Activated naive CD4-positive, alpha-beta T cell treated with anti-CD3 and anti-CD28 coated beads, Interleukin-2, amount 50 U/mL, for 72 hours (primary cell): ENCODE measurements at regions not wholly inside any gene's neighbourhood (a gene's known extent, or its start where the extent isn't known, plus 50 kb on each side); places are given as distances from the start of the nearest gene placed in this dataset.

Experiments
- ATAC-seq, 2 donors: fragments of 150-1000 bp; cut with Tn5 transposase; 2 replicates each; pipeline ENCODE4 v1.10.0; 2021; ENCODE audit warnings: mild to moderate bottlenecking in 2 of 2, moderate library complexity in 2 of 2
- DNase-seq, 2 donors: peaks; one replicate each; pipeline ENCODE4 v3.0.0; 2021 to 2022; ENCODE audit warnings: low spot score in 2 of 2
- H3K27ac Mint-ChIP-seq, 2 donors: one replicate each; pipeline ENCODE4 v1.8.0; 2022; ENCODE audit warnings: mild to moderate bottlenecking in 2 of 2, mixed read lengths in 2 of 2
- H3K36me3 Mint-ChIP-seq, 2 donors: one replicate each; pipeline ENCODE4 v1.8.0; 2022; ENCODE audit warnings: mixed read lengths in 2 of 2
- H3K9me3 Mint-ChIP-seq, 2 donors: one replicate each; pipeline ENCODE4 v1.8.0; 2022; ENCODE audit warnings: mixed read lengths in 2 of 2

- no peak overlapping the region for H3K27ac Mint-ChIP-seq
- no peak for ATAC-seq
- no peaks in the 10 kb centered on the region for H3K9me3 Mint-ChIP-seq
Observed at GRCh38 chrX:6930307-6930849, 217.1 kb upstream of the STS start.

GRCh38 chrX:6924443-6925077 lies 223.0 kb upstream of the STS start:
- ATAC-seq (no peak), DNase-seq (no peak)
- Mint-ChIP-seq H3K27ac (no peak overlapping the region), H3K36me3 (no peaks in the 10 kb centered on the region), H3K9me3 (no peaks in the 10 kb centered on the region)

More at GRCh38 chrX:6930307-6930849, 217.1 kb upstream of the STS start:
- H3K36me3 Mint-ChIP-seq: no peaks in the 10 kb centered on the region
- no peak for DNase-seq

GRCh38 chrX:6917666-6918065 lies 229.8 kb upstream of the STS start:
- Mint-ChIP-seq H3K9me3 (no peaks in the 10 kb centered on the region), H3K36me3 (no peaks in the 10 kb centered on the region), H3K27ac (no peak overlapping the region)
- no peak for DNase-seq
- ATAC-seq: no peak

- H3K36me3 Mint-ChIP-seq: no peaks in the 10 kb centered on the region
- H3K27ac Mint-ChIP-seq: no peak overlapping the region
- DNase-seq: no peak
- H3K9me3 Mint-ChIP-seq: no peaks in the 10 kb centered on the region
- no peak for ATAC-seq
Observed at GRCh38 chrX:6910218-6910617, 237.3 kb upstream of the STS start.

- DNase-seq (no peak), ATAC-seq (no peak)
- H3K36me3 Mint-ChIP-seq: no peaks in the 10 kb centered on the region
- H3K27ac Mint-ChIP-seq: no peak overlapping the region
- H3K9me3 Mint-ChIP-seq: no peaks in the 10 kb centered on the region
Observed at GRCh38 chrX:6909396-6909795, 238.1 kb upstream of the STS start.

GRCh38 chrX:6906608-6907007 lies 240.9 kb upstream of the STS start:
- H3K36me3 Mint-ChIP-seq: no peaks in the 10 kb centered on the region
- H3K27ac Mint-ChIP-seq: no peak overlapping the region
- no peak for DNase-seq
- ATAC-seq: no peak
- no peaks in the 10 kb centered on the region for H3K9me3 Mint-ChIP-seq

- Mint-ChIP-seq H3K27ac (no peak overlapping the region), H3K9me3 (no peaks in the 10 kb centered on the region), H3K36me3 (no peaks in the 10 kb centered on the region)
- DNase-seq (no peak), ATAC-seq (no peak)
Observed at GRCh38 chrX:6904156-6904555, 243.4 kb upstream of the STS start.

GRCh38 chrX:6898371-6898770 lies 249.1 kb upstream of the STS start:
- H3K36me3 Mint-ChIP-seq: no peaks in the 10 kb centered on the region
- H3K9me3 Mint-ChIP-seq: no peaks in the 10 kb centered on the region
- ATAC-seq (no peak), DNase-seq (no peak)
- no peak overlapping the region for H3K27ac Mint-ChIP-seq

- peaks cover 0 to 14% of the 10 kb centered on the region in 2 donors for H3K36me3 Mint-ChIP-seq
- ATAC-seq (no peak), DNase-seq (no peak)
- peaks cover 5 to 7% of the 10 kb centered on the region in 2 donors for H3K9me3 Mint-ChIP-seq
- no peak overlapping the region for H3K27ac Mint-ChIP-seq
Observed at GRCh38 chrX:6891404-6891803, 256.1 kb upstream of the STS start.

GRCh38 chrX:6890544-6891261 lies 256.8 kb upstream of the STS start:
- Mint-ChIP-seq H3K36me3 (peaks cover 0 to 14% of the 10 kb centered on the region in 2 donors), H3K9me3 (peaks cover 5 to 7% of the 10 kb centered on the region in 2 donors), H3K27ac (no peak overlapping the region)
- DNase-seq: no peak
- ATAC-seq: no peak

GRCh38 chrX:6885909-6886308 lies 261.6 kb upstream of the STS start:
- ATAC-seq (no peak), DNase-seq (no peak)
- peaks cover 0 to 4% of the 10 kb centered on the region in 2 donors for H3K36me3 Mint-ChIP-seq
- H3K27ac Mint-ChIP-seq: no peak overlapping the region
- H3K9me3 Mint-ChIP-seq: no peaks in the 10 kb centered on the region

GRCh38 chrX:6885396-6885795 lies 262.1 kb upstream of the STS start:
- DNase-seq (no peak), ATAC-seq (no peak)
- no peaks in the 10 kb centered on the region for H3K9me3 Mint-ChIP-seq
- no peak overlapping the region for H3K27ac Mint-ChIP-seq
- H3K36me3 Mint-ChIP-seq: peaks cover 0 to 4% of the 10 kb centered on the region in 2 donors

- ATAC-seq: no peak
- Mint-ChIP-seq H3K27ac (no peak overlapping the region), H3K9me3 (peaks cover 0 to 3% of the 10 kb centered on the region in 2 donors), H3K36me3 (no peaks in the 10 kb centered on the region)
- DNase-seq: no peak
Observed at GRCh38 chrX:6861456-6861855, 286.1 kb upstream of the STS start.

GRCh38 chrX:6857749-6858148 lies 289.8 kb upstream of the STS start:
- H3K9me3 Mint-ChIP-seq: no peaks in the 10 kb centered on the region
- no peak overlapping the region for H3K27ac Mint-ChIP-seq
- ATAC-seq (no peak), DNase-seq (no peak)
- no peaks in the 10 kb centered on the region for H3K36me3 Mint-ChIP-seq

- no peak overlapping the region for H3K27ac Mint-ChIP-seq
- no peaks in the 10 kb centered on the region for H3K36me3 Mint-ChIP-seq
- ATAC-seq: no peak
- H3K9me3 Mint-ChIP-seq: no peaks in the 10 kb centered on the region
- DNase-seq: no peak
Observed at GRCh38 chrX:6856471-6856870, 291.0 kb upstream of the STS start.

GRCh38 chrX:6852869-6853268 lies 294.6 kb upstream of the STS start:
- no peak overlapping the region for H3K27ac Mint-ChIP-seq
- no peaks in the 10 kb centered on the region for H3K36me3 Mint-ChIP-seq
- DNase-seq (no peak), ATAC-seq (no peak)
- no peaks in the 10 kb centered on the region for H3K9me3 Mint-ChIP-seq

- ATAC-seq (no peak), DNase-seq (no peak)
- Mint-ChIP-seq H3K36me3 (no peaks in the 10 kb centered on the region), H3K9me3 (no peaks in the 10 kb centered on the region), H3K27ac (no peak overlapping the region)
Observed at GRCh38 chrX:6852121-6852520, 295.4 kb upstream of the STS start.

- Mint-ChIP-seq H3K27ac (no peak overlapping the region), H3K36me3 (no peaks in the 10 kb centered on the region), H3K9me3 (no peaks in the 10 kb centered on the region)
- DNase-seq (no peak), ATAC-seq (no peak)
Observed at GRCh38 chrX:6851140-6851539, 296.4 kb upstream of the STS start.
